SK-N-SH (cell line): ENCODE measurements at regions not wholly inside any gene's neighbourhood (a gene's known extent, or its start where the extent isn't known, plus 50 kb on each side); places are given as distances from the start of the nearest gene placed in this dataset.

Source experiments
- FOXM1 ChIP-seq: IDR thresholded peaks from 2 replicates; pipeline ENCODE4 v1.4.0; 2012; ENCODE audit warnings: low read depth, mild to moderate bottlenecking
- GATA2 ChIP-seq: sonication (generic); formaldehyde crosslinking; IDR thresholded peaks from 2 replicates; pipeline ENCODE4 v1.5.0; 2020; ENCODE audit warnings: mild to moderate bottlenecking, missing genetic modification reagents
- JUND ChIP-seq: IDR thresholded peaks from 2 replicates; pipeline ENCODE4 v1.4.0; 2012
- MEF2A ChIP-seq: IDR thresholded peaks from 2 replicates; pipeline ENCODE4 v1.4.0; 2012; ENCODE audit warnings: low read depth, borderline replicate concordance
- NRF1 ChIP-seq: IDR thresholded peaks from 2 replicates; pipeline ENCODE4 v1.6.1; 2012; ENCODE audit warnings: low read depth, mild to moderate bottlenecking, low read length
- POLR2AphosphoS5 ChIP-seq: IDR thresholded peaks from 2 replicates; pipeline ENCODE4 v1.6.1; 2012; ENCODE audit warnings: low read depth, low read length
- RCOR1 ChIP-seq: fragments of 150-350 bp; IDR thresholded peaks from 2 replicates; pipeline ENCODE4 v1.6.1; 2017; ENCODE audit warnings: antibody characterized with exemption, low read length
- SIN3A ChIP-seq: IDR thresholded peaks from 2 replicates; pipeline ENCODE4 v1.6.1; 2012; ENCODE audit warnings: low read depth, mild to moderate bottlenecking, low read length, moderate library complexity, borderline replicate concordance
- SMC3 ChIP-seq: IDR thresholded peaks from 2 replicates; pipeline ENCODE4 v1.6.1; 2012; ENCODE audit warnings: low read depth, low read length, improper control_type of control experiment
- TAF1 ChIP-seq: IDR thresholded peaks from 2 replicates; pipeline ENCODE4 v1.6.1; 2012; ENCODE audit warnings: low read depth, mild to moderate bottlenecking, low read length, moderate library complexity, borderline replicate concordance
- TF ChIP-seq, protein P1 (sequence below): fragments of 200-600 bp; sonication (generic); IDR thresholded peaks from 2 replicates; pipeline ENCODE4 v1.6.1; 2017; ENCODE audit warnings: antibody characterized with exemption, mild to moderate bottlenecking, moderate library complexity
- TF ChIP-seq, protein P2 (sequence below): IDR thresholded peaks from 2 replicates; pipeline ENCODE4 v1.4.0; 2012; ENCODE audit warnings: low read depth, borderline replicate concordance
- TF ChIP-seq, protein P3 (sequence below): fragments of 150-350 bp; IDR thresholded peaks from 2 replicates; pipeline ENCODE4 v1.6.1; 2016; ENCODE audit warnings: mild to moderate bottlenecking, low read depth, low read length
- TF ChIP-seq, protein P4 (sequence below): IDR thresholded peaks from 2 replicates; pipeline ENCODE4 v1.4.0; 2012; ENCODE audit warnings: low read depth

DNA sequence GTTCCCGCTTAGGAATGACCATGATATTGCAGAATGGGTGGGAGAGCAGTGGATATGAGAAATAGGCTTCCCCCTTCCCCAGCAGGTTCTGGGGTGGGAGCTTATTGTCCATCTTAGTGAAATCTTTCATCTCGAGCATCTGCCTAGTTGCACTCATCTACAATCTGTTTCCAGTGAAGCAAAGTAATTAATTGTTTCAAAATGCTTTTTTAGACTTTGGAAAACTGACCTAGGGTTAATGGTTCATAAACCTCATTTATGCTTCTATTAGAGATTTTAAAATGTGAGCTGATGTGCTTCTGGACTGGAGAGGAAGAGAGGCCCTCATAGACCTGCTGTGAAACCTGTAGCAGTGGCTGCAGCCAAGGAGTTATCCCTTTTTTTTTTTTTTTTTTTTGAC lies 247.7 kb upstream of the XYLT1 start:
- TF ChIP-seq, protein P1, sequence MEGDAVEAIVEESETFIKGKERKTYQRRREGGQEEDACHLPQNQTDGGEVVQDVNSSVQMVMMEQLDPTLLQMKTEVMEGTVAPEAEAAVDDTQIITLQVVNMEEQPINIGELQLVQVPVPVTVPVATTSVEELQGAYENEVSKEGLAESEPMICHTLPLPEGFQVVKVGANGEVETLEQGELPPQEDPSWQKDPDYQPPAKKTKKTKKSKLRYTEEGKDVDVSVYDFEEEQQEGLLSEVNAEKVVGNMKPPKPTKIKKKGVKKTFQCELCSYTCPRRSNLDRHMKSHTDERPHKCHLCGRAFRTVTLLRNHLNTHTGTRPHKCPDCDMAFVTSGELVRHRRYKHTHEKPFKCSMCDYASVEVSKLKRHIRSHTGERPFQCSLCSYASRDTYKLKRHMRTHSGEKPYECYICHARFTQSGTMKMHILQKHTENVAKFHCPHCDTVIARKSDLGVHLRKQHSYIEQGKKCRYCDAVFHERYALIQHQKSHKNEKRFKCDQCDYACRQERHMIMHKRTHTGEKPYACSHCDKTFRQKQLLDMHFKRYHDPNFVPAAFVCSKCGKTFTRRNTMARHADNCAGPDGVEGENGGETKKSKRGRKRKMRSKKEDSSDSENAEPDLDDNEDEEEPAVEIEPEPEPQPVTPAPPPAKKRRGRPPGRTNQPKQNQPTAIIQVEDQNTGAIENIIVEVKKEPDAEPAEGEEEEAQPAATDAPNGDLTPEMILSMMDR = no peak
- TF ChIP-seq MEF2A (no peak), GATA2 (CRISPR knock-in tag) (peak; percentile 48), NRF1 (no peak), RCOR1 (peak; percentile 43; the same call in 1 of the 2 replicates), TAF1 (no peak), JUND (no peak), POLR2AphosphoS5 (no peak), SMC3 (no peak), SIN3A (no peak), FOXM1 (no peak)
- TF ChIP-seq, protein P2, sequence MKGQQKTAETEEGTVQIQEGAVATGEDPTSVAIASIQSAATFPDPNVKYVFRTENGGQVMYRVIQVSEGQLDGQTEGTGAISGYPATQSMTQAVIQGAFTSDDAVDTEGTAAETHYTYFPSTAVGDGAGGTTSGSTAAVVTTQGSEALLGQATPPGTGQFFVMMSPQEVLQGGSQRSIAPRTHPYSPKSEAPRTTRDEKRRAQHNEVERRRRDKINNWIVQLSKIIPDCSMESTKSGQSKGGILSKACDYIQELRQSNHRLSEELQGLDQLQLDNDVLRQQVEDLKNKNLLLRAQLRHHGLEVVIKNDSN = no peak
- TF ChIP-seq, protein P3, sequence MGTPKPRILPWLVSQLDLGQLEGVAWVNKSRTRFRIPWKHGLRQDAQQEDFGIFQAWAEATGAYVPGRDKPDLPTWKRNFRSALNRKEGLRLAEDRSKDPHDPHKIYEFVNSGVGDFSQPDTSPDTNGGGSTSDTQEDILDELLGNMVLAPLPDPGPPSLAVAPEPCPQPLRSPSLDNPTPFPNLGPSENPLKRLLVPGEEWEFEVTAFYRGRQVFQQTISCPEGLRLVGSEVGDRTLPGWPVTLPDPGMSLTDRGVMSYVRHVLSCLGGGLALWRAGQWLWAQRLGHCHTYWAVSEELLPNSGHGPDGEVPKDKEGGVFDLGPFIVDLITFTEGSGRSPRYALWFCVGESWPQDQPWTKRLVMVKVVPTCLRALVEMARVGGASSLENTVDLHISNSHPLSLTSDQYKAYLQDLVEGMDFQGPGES = no peak
- TF ChIP-seq, protein P4, sequence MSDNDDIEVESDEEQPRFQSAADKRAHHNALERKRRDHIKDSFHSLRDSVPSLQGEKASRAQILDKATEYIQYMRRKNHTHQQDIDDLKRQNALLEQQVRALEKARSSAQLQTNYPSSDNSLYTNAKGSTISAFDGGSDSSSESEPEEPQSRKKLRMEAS = no peak
